Left ventricle myocardium superior (tissue), 1 donor: ENCODE measurements at regions not wholly inside any gene's neighbourhood (a gene's known extent, or its start where the extent isn't known, plus 50 kb on each side); places are given as distances from the start of the nearest gene placed in this dataset.

Source experiments
- ATAC-seq: fragments of 200-7000 bp; cut with Tn5 transposase; one replicate; pipeline ENCODE4 v1.9.1; 2020; ENCODE audit warnings: mild to moderate bottlenecking, moderate library complexity
- DNase-seq: peaks from one replicate; pipeline ENCODE4 v3.0.0-alpha.2; 2020
- intact Hi-C: fragments of 100-400 bp; cut with micrococcal nuclease; formaldehyde crosslinking; loops from one replicate; pipeline ENCODE4 v1.11.0; 2022
- donor health status: DM: no; HTN: yes; CAD: no; lungs with severe emphysema.

DNA sequence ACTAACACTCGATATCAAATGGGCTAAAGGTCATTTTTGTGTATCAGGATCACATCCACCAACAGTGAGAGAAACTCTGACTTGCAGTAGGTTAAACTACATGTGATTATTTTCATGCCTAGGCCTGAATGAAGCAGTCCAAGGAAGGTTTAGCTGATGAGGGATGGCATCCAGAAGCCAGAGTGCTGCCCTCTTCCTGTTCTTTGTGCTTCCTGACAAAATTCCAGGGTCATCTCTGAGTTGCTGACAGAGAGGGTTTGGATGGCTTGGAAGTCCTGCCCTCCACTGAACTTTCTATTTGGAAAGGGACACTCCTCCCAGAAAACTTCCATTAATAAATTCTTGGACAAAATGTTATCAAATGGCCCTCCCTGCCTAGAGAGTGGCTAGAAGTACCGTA is 728.3 kb upstream of the SLC10A2 start:
- ATAC-seq (no peak), DNase-seq (no peak)
- intact Hi-C loops = no loop called here

DNA sequence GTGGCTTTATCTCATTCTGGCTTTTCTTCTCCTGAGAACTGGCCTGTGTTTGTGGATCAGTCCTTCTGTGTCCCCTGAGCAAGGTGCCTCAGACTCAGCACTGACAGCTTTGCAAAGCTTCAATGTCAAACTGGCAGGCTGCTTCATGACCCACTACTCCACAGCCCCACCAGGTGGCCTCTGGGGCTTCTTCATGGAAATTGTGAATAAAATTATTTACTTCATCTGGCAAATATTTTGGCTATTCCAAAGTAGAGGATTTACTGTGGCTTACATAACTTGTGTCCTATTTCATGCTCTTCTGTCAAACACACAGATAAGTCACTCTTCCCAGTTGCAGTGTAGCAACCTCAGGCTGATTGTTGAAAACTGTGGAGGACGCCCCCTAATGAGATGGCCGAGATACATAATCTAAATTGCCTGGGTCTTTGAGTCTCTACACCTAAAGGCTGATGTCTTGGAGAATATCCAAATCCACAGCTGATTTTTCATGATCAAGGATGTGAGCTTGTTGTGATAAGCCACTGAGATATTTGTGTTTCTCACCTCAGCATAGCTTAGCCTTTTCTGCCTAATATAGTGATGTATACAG is 721.9 kb upstream of the SLC10A2 start:
- DNase-seq (peak; percentile 46), ATAC-seq (peak; percentile 90)
- intact Hi-C loops = no loop called here

DNA sequence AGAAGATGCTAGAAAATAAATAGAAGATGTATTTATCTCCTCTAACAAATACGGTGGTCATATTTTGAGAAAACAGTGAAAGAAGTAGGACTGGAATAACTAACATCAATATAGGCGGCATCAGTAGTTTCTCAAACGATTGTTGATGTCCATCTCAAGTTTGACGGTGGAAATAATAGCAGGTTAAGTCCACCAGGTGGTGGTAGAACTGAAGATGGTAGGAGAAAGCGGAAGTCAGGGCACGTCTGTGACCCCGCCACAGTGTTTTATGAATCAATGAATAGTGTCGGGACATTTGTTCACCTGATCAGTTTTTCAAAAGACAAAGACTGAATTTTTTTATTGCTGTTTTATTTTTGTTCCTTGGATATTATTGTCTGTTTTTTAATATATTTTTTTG is 706.4 kb upstream of the SLC10A2 start:
- intact Hi-C loops = no loop called here
- DNase-seq = no peak
- ATAC-seq = no peak

DNA sequence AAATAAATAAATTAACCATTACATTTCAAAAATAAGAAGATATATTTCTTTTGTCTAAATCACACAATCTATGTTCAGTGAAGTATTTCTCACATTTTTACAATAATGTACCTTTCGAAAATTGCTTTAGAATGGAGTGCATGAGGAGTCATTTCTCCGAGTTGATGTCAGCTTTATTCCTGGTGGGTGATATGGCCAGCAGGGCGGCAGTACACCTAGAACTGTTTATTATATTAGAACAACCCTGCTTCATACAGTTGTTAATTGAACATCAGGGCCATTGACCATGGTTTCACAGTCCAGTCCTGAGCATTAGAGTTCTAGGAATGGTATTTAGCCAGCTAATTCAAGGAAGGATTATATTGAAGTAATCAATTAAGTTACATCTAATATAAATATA is 696.3 kb upstream of the SLC10A2 start:
- ATAC-seq (no peak), DNase-seq (no peak)
- intact Hi-C loops = no loop called here

DNA sequence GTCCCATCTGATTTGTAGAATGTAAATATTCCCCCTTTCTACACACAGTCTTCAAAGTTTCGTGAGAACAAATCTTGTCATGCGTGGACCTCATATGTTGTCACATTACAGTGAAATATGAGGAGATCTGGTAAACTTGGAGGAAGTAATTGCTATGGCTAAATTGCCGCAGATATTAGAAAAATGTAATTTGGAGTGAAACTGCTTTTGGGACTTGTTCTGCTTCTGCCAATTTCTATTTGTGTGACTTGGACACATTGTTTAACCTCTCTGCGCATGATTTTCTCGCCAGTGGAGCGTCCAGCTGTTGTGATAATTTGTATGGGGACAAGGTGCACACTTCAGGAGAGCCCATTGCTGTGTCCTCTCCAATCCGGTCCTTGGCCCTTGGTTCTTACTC is 693.1 kb upstream of the SLC10A2 start:
- DNase-seq = no peak
- ATAC-seq = no peak
- intact Hi-C loops = no loop called here

DNA sequence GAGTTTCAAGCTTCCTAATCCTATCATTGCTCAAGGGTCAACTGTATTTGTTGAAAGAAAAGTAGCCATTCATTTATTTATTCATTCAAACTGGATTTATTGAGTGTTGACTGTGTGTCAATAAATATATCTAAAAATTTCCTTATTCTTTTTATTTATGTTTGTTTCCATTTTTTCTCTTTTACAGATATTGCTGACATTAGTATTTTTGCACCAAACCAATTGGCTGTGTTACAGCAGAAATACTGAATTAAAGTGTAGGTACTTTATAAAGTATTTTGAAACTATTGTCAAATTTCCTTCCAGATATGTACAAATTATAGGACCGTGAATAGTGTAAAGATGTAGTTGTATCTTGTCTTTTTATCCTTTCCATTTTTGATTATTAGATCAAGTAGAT is 692.0 kb upstream of the SLC10A2 start:
- no peak for DNase-seq
- intact Hi-C loops = no loop called here
- ATAC-seq = no peak

DNA sequence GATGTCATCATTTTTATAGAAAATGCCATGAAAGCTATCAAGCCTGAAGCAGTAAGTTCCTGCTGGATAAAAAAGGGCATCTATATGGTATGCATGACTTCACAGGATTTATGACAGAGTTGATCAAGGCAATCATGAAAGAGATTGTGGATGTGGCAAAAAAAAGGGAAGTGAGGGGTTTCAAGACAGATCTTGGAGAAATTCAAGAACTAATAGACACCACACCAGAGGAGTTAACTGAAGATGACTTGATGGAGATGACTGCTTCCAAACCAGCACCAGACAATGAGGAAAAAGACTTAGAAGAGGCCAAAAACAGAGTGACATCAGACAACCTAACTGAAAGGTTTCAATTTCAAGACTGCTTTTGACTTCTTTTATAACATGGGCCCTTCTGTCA is 691.1 kb upstream of the SLC10A2 start:
- DNase-seq (no peak), ATAC-seq (no peak)
- intact Hi-C loops = no loop called here

DNA sequence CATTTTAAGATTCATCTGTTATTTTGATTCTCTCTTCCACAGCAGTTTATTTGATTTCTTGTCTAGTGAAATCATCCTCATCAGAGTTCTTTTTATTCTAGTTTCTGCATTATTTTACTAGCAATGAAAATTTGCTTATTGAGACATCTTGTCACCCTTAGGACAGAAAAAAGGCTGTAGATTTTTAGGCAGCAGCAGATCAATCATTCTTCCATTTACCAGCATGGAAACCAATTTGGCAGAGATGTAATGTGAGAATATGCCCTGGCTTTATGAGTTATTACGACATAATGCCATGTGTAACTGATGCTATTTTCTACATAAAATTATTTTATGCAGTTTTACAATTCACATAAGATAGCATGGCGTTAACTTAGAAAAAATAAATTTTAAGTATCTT is 688.6 kb upstream of the SLC10A2 start:
- intact Hi-C loops = no loop called here
- DNase-seq (no peak), ATAC-seq (no peak)

DNA sequence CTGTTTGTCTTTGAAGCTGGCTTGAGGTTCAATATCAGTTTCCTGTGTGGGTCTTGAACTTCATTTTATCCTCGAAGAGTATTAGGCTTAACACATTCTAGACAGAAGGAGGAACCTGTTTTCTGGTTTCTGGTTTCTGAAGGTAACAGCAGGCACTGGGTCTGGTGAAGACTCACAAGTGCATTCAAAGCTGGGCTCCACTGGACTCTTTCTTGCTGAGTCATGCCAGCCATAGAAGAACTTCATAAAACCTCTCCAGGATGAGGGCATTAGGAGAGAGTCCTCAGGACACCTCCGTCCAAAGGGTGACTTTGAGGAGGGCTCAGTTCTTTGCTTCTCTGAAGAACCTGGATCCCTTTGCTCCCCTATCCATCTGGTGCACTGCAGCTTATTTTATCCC is 668.6 kb upstream of the SLC10A2 start:
- no peak for ATAC-seq
- intact Hi-C loops = no loop called here
- DNase-seq = no peak

DNA sequence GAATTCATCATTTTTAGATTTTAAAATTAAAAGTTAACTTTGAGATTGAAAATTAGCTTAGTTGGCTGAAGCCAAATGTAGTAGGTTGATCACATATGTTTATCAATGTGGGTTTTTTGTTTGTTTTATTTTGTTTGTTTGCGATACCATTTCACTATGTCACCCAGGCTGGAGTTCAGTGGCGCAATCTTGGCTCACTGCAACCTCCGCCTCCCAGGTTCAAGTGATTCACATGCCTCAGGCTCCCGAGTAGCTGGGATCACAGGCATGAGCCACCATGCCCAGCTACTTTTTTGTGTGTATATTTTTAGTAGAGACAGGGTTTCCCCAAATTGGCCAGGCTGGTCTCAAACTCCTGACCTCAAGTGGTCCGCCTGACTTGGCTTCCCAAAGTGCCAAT is 665.7 kb upstream of the SLC10A2 start:
- DNase-seq (no peak), ATAC-seq (no peak)
- intact Hi-C loops = no loop called here

DNA sequence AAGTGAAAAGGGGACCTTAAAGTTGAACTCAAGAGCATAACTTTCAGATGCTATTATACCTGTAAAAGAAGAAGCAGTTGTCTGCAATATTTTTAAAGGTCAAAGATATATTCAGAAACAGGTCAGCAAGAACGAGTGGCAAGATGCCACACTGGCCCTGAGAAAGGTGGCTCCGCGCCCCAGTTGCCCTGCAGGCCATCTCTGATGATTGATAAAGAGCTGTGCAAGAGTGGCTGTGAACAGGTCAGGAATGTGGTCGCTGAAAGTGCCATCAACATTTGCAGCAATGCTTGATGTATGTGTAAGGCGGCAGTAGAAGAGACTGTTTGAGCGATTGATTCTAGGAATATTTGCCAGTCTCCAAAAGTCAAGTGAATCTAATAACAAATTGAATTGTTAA is 664.2 kb upstream of the SLC10A2 start:
- ATAC-seq = peak; percentile 96
- intact Hi-C loops = no loop called here

DNA sequence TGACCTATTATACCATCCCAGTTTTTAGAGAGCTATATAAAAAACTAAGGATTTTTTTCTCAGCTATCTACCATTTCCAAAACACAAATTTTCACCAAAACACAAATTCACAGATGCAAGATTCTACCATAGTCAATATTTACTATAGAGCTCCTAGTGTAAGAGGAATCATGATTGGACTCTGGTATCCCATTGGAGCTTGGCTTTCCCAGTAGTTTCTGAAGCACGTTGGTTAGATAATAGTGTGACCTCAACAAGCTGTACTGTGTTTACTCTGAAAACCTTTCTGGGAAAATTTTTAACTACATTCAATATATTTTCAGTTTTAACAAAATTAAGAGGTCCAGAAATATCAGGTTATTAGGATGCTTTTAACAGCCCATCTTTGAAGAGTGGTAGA is 660.6 kb upstream of the SLC10A2 start:
- no peak for DNase-seq
- intact Hi-C loops = no loop called here
- no peak for ATAC-seq

More for the DNA sequence above, 664.2 kb upstream of the SLC10A2 start:
- DNase-seq = peak; percentile 75

DNA sequence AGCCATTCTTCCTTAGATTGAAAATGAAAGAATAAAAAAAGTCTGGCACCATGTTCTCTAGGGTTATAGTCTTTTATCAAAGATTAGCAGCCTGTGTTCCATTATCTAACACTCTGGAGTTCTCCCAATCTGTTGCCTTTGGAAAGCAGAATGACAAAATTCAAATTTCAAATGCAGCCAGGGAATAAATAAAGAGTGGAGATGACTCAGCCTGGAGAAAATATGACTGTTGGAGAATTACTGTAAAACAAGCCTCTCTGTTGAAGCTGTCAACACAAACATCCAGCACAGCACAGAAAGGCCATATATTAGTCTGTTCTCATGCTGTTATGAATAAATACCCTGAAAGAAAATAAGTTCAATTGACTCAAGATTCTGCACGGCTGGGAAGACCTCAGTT is 650.5 kb upstream of the SLC10A2 start:
- intact Hi-C loops = no loop called here
- DNase-seq (no peak), ATAC-seq (peak; percentile 54)

DNA sequence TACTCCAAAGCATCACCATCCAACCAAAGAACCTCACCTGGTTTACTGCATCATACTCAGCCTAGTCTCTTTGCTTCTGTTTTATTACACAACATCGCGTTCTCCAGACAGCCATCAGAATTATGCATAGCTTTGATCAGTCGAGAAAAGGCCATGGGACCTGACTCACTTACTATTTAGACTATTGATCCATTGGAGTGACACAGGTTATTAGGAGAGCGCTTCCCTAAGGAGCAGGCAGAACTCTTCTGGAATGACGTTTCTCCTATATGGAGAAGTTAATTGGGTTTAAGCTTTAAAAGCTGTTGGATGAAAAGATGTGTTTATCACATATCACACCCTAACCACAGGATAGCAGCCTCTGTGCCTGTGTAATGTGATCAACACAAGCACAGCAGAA is 649.1 kb upstream of the SLC10A2 start:
- intact Hi-C loops = no loop called here
- ATAC-seq (no peak), DNase-seq (no peak)

DNA sequence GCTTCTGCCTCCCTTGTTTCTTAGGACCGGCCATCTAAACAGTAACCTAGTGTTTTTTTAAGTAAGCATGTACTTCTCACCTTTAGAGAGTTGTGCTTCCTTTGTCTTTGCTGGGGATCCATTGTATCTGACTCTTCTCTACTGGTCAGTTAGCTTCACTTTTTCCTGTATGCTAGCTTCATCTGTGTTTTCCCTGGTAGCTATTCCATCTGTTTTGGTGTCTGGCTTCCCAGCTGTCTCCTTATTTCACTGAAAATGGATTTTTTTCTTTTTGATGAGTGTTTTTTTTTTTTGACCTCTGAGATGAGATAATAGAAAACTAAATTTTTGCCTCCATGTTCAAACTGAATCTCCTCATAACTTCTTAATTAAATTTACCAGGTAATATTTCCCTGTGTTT is 637.0 kb upstream of the SLC10A2 start:
- DNase-seq = no peak
- intact Hi-C loops = no loop called here
- ATAC-seq = no peak

DNA sequence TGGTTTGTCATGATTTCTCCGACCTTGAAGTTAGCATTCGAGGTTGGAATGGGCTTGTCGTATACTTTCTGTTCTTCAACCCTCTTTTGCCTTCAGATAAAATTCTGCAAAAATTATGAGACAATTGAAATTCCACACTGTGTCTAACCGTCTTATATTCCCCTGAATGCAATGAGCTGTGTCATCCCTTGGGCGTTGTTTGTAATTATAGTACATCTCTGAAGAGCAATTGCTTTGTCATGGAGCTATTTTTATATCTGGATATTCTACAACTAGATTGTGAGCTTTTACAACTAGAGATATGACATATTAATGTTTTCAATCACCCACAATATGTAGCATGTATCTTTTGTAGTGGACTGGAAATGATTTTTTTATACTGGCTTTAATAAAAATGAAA is 631.8 kb upstream of the SLC10A2 start:
- DNase-seq (no peak), ATAC-seq (peak; percentile 60)
- intact Hi-C loops = no loop called here

DNA sequence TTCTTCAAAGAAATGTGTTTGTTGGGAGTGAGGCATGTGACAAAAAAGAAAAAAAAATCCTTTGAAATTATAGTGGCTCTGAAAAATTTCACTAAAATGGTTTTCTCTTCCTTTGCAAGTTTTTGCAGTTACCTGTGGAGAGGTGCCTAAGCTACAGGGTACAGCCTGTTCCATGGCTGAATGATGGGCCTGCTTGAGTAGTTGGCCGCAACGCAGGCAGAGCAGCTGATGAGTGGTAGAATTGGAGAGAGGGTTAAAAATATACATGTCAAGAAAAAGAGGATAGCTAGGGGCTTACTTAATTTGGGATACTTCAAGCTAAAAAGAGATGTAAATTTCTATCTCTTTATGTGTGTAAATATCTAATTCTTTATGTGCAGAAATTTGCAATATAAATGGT is 629.1 kb upstream of the SLC10A2 start:
- ATAC-seq = peak; percentile 77

DNA sequence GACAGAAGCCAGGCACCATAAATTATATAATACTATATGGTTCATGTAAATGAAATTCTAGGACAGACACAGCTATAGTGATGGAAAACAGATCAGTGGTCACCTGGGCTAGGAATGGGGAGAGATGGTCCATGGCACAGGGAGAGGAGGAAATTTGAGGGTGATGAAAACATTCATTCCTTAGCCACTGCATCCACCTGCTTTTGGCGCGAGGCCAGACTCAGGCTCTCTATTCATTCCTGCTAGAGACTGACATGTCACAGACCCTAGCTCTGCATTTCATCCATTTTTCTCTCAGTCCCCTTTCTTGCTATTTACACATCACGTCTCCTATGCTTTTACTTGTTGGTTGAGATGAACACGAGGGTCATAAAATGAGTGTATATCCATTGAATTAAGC is 628.3 kb upstream of the SLC10A2 start:
- intact Hi-C loops = no loop called here
- DNase-seq (no peak), ATAC-seq (no peak)

More for the DNA sequence above, 629.1 kb upstream of the SLC10A2 start:
- intact Hi-C loops = no loop called here
- DNase-seq = peak; percentile 29

DNA sequence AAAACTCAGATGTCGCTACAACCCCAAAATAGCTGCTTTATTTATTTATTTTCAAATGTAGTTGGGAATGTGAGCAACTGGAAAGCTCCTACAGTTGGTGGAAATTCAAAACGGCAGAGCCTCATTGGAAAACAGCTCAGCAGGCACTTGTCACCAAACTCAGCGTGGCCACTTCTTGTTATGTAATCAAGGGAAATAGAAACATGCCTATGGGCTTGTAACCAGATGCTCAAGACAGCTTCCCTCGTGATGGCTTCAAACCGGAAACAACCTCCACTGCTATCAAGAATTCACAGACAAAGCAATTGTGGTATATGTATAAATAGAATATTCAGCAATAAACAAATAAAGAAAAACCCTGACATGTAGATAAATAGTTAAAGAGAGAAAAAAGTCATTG is 627.8 kb upstream of the SLC10A2 start:
- intact Hi-C loops = no loop called here
- no peak for ATAC-seq
- DNase-seq = no peak

DNA sequence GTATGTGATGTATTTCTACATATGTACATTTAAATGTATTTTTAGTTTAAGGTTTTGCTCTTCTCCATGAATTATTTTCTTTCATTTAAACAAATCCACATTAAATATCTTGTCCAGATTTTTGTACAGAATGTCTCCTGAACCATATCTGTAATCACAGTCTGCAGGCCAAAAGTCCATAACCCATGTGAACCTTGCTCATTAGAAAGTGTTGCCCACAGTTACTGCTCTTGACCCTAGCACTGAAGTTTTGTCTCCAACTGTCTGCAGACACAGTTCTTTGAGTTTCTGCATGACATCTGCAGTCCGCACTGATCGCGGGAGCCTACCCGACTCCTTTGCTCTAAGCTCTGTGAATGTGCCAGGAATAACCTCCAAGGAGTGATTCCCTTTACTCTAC is 626.2 kb upstream of the SLC10A2 start:
- ATAC-seq = no peak
- intact Hi-C loops = no loop called here
- DNase-seq = no peak

DNA sequence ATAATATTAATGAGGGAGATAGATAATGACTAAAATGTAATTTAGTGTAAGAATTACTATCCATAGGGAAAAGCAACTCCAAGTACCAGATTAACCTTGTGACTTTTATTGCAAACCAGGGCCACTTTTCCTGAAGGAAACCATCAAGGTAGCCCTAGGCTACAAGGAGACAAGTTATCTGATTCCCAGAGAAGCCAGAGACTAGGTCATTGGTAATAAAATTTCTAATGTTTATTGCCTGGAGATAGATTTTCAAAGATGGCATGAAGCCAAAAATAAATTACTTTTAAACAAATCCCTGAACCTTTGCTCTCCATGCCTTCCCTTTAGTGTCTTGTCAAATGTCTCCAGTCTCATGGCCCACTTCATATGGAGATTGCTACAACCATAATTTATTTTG is 610.1 kb upstream of the SLC10A2 start:
- DNase-seq = no peak
- intact Hi-C loops = no loop called here

DNA sequence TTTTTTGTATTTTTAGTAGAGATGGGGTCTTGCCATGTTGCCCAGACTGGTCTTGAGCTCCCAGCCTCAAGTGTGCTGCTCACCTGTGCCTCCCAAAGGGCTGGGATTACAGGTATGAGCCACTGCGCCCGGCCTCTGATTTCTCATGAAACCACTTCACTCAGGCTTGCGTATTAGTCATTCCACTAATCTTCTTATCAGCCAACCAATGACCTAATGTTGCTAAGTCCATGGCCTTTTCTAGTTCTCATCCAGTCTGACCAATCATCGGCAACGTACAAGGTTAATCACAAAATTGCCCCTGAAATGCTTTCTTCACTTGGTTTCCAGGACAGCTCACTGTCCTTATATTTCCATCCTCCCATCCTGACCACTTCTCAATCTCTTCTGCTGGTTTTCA is 605.3 kb upstream of the SLC10A2 start:
- ATAC-seq (no peak), DNase-seq (no peak)
- intact Hi-C loops = no loop called here

More for the DNA sequence above, 610.1 kb upstream of the SLC10A2 start:
- ATAC-seq = no peak
